Left colon (tissue), 2 donors: ENCODE measurements at regions not wholly inside any gene's neighbourhood (a gene's known extent, or its start where the extent isn't known, plus 50 kb on each side); places are given as distances from the start of the nearest gene placed in this dataset.
A peak's percentile ranks its signal among the peaks of the same experiment; 100 is the strongest.

Experiments used
- ATAC-seq: fragments of 200-7000 bp; cut with Tn5 transposase; one replicate; pipeline ENCODE4 v1.9.1; 2020; ENCODE audit warnings: mild to moderate bottlenecking, moderate library complexity
- DNase-seq, 2 donors: peaks; one replicate each; pipeline ENCODE4 v3.0.0-alpha.2; 2020
- intact Hi-C, 2 donors: fragments of 100-400 bp; cut with DNase I in 1 of 2; cut with micrococcal nuclease in 1 of 2; formaldehyde crosslinking; loops; one replicate each; pipeline versions ENCODE4 v1.11.2 to v1.14.0; 2022; cut with DNase I, micrococcal nuclease
- donor health status: DM: no; HTN: no; CAD: no.
- donor health status: DM: yes; HTN: yes; CAD: no.

- no peak for ATAC-seq
- peak; percentile 7 to 44 for DNase-seq
- intact Hi-C loops: loop anchor here in 1 of 2 donors (10.0 kb wide), 1 partner anchor 148 kb away; no protein-coding TSS in a partner anchor
These were observed 85.8 kb upstream of the ZNF648 start for GRCh38 chr1:182147136-182147820.

DNA sequence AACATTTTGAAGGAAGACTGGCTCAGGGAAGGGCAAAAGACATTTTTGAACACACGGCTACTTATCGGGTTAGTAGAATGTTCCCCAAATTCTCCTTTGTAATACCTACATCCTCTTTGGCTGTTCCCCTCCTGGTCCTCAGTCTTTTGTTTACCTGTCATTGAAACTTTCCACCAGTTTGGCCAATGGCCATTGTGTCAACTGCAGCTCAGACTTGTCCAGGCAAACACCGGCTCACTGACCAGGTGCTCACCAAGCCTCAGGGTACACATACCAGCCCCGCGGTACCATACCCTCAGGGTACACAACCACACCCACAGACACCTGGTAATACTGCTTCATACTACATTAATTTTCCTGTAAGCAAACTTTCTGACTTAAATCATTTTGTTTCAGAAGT lies 84.8 kb upstream of the ZNF648 start:
- intact Hi-C loops: loop anchor here in 1 of 2 donors (10.0 kb wide), 1 partner anchor 149 kb away; no protein-coding TSS in a partner anchor
- ATAC-seq (peak; percentile 70), DNase-seq (peak; percentile 36 to 65)

- DNase-seq (no peak), ATAC-seq (no peak)
- intact Hi-C loops: loop anchor here in 1 of 2 donors (10.0 kb wide), 1 partner anchor 149 kb away; no protein-coding TSS in a partner anchor
These were observed 83.9 kb upstream of the ZNF648 start for GRCh38 chr1:182145441-182145840.

DNA sequence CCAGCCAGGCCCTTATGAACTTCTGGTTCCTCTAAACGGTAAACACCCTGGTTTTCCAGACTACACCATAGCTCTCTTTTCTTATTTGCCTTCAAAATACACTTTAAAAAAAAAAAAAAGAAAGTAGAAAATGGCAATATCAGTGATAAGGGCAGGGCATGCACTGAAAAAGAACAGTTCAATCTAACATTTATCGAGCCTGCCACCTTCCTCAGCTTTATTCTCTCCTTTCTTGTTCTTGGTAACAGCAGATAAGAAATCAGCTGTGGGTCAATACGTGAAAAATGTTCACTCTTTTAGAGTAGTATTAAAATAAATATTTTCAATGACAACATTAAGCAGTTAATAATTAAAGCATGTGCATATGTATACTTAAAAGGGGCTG lies 83.1 kb upstream of the ZNF648 start:
- DNase-seq (no peak), ATAC-seq (no peak)
- intact Hi-C loops: loop anchor here in 1 of 2 donors (5.0 to 10.0 kb wide), 2 partner anchors 150 to 253 kb away; no protein-coding TSS in a partner anchor

- ATAC-seq (peak; percentile 64), DNase-seq (peak; percentile 42 to 83)
- intact Hi-C loops: loop anchor here in 1 of 2 donors (5.0 to 10.0 kb wide), 2 partner anchors 151 to 253 kb away; no protein-coding TSS in a partner anchor
These were observed 82.5 kb upstream of the ZNF648 start for GRCh38 chr1:182143825-182144645.

GRCh38 chr1:182143154-182143657 lies 81.7 kb upstream of the ZNF648 start:
- DNase-seq (peak; percentile 87 to 96), ATAC-seq (peak; percentile 79)
- intact Hi-C loops: loop anchor here in 1 of 2 donors (5.0 to 10.0 kb wide), 2 partner anchors 152 to 254 kb away; no protein-coding TSS in a partner anchor

DNA sequence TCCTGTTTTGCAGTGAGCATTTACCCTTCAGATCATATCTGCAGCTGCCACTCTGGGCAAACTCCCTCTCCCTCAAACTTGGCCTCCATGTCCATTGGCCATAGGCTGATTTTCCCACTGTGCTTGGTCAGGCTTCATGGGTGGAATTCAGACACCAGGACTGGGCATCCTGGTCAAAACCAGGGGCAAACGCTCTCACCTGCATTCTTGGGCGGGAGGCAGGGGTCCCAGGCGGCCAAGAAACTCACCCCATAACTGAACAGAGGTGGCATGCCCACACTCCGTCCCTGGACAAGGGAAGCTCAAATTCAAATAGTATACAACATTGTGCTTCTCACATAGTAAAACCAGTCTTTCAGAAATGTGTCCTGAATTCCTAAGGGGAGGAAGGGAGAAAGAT lies 81.1 kb upstream of the ZNF648 start:
- ATAC-seq (no peak), DNase-seq (no peak)
- intact Hi-C loops: loop anchor here in 1 of 2 donors (5.0 to 10.0 kb wide), 2 partner anchors 152 to 255 kb away; no protein-coding TSS in a partner anchor

- DNase-seq (no peak), ATAC-seq (no peak)
- intact Hi-C loops: loop anchor here in 1 of 2 donors (5.0 to 10.0 kb wide), 2 partner anchors 154 to 256 kb away; no protein-coding TSS in a partner anchor
These were observed 79.5 kb upstream of the ZNF648 start for GRCh38 chr1:182141040-182141439.

GRCh38 chr1:182139496-182139895 lies 78.0 kb upstream of the ZNF648 start:
- DNase-seq: no peak
- intact Hi-C loops: no loop called here
- ATAC-seq: no peak

GRCh38 chr1:182137546-182137945 lies 76.0 kb upstream of the ZNF648 start:
- no peak for DNase-seq
- ATAC-seq: no peak
- intact Hi-C loops: no loop called here

GRCh38 chr1:182135946-182136345 lies 74.4 kb upstream of the ZNF648 start:
- no peak for DNase-seq
- intact Hi-C loops: no loop called here
- ATAC-seq: no peak

DNA sequence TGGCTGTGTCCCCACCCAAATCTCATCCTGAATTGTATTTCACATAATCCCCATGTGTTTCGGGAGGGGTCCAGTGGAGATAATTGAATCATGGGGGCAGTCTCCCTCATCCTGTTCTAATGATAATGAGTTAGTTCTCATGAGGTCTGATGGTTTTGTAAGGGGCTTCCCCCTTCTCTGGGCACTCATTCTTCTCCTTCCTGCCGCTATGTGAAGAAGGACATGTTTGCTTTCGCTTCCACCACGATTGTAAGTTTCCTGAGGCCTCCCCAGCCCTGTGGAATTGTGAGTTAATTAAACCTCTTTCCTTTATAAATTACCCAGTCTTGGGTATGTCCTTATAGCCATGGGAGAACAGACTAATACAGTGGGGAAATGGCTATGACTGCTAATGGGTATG lies 72.7 kb upstream of the ZNF648 start:
- intact Hi-C loops: no loop called here
- ATAC-seq (no peak), DNase-seq (no peak)

- intact Hi-C loops: no loop called here
- DNase-seq (no peak), ATAC-seq (no peak)
These were observed 71.7 kb upstream of the ZNF648 start for GRCh38 chr1:182133181-182133580.

DNA sequence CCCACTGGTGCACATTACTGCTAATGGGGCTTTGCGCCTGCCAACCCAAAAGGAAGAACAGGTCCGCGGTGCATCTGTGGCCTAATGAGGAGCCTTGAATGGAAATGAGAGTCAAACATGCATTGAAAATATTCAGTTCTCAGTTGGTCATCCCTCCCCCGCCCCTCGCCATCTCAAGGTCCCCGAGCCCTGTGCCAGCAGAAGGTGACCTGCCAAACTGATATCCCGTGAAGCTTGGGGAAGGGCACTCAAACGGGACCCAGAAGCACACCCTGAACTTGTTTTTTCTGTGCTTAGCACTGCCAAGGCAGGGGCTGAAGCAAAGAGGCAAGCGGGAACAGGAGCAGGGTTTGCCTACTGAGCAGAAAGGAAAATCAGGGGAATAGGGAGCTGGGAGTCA lies 67.9 kb upstream of the ZNF648 start:
- DNase-seq (no peak), ATAC-seq (no peak)
- intact Hi-C loops: no loop called here

DNA sequence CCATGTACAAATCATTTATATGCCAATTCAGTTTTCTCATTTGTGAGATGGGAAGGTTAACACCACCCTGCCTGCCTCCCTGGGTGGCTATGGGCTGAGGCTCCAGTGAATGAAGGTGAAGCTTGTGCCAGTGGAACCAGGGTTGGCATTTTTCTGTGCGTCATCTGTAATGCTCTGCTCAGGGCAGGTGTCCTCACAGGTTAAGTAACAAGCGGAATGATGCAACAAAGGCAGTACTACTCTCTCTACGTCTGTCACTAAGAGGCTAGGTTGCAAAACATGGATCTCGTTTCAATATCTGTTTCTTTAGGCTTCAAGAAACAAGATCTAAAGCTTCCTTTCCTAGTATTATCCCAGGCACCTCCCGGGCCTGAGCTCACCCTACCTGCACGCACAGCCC lies 67.0 kb upstream of the ZNF648 start:
- ATAC-seq (no peak), DNase-seq (no peak)
- intact Hi-C loops: no loop called here

GRCh38 chr1:182127656-182128055 lies 66.1 kb upstream of the ZNF648 start:
- no peak for ATAC-seq
- no peak for DNase-seq
- intact Hi-C loops: no loop called here

DNA sequence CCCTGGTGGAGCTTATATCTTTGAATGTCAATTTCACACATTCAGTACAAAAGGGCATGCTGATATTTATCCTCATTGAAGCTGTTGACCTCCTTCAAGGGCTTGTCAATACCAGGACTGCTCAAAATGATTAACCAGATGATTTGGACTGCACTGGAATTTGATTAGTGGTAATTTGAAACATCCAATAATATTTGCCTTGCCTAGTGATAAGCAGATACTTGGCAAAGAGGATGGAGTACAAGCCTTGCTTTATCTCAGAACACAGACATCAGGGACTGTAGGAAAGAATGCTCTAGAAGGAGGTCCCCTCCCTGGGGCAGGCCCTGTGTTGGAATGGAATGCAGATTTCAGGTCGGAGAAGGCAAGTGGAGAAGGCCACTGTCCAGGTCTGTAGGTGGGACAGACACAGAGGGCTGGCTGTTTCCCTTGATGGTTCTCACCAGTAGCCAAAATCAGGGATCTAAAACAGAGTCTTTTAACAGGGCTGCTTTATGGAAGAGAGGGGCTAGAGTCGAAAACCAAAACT lies 64.8 kb upstream of the ZNF648 start:
- ATAC-seq (no peak), DNase-seq (no peak)
- intact Hi-C loops: no loop called here

DNA sequence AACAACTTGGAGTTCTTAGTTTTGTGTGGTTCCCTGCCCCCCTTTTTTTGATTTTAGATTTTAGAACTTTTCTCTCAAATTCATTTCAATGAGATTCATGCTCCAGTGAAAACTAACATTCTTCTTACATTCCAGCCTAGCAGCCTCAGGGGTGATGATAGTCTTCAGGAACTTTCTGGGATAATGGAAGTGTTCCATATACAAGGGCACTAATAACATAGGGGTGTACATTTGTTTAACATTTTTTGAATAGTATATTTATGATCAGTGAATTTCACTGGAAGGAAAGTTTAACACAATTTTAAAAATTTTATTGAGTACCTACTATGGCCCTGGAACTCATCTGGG lies 61.4 kb upstream of the ZNF648 start:
- no peak for DNase-seq
- no peak for ATAC-seq

DNA sequence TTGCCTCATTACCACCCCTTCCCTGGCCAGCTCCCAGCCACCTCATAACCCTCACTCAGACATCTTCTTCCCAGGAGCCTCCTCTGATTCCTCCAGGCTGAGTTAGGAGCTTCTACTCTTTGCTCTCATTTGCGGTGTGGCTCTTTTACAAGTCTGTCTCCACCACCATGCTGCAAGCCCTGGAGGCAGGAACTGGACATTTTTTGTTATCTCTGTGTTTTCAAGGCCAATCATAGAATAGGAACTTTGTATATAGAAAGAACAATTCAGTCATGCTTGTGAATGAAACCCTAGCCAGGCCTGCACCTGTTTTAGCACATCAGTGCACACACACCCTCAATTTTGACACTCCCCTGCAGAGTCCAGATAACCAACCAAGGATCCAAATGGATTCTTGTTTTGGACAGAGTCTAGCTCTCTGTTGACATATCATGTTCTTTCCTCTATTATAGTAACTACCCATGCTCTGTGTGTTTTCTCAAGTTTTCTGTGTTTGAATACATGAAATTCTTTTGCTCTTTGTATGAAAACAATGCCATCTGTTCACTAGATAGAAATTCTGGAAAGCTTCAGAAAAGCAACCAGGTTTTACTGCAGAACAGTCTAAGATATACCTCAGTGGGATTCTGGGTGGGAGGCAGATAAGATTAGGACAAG lies 60.9 kb upstream of the ZNF648 start:
- DNase-seq (no peak), ATAC-seq (peak; percentile 26)
- intact Hi-C loops: no loop called here

More for the DNA sequence above, 61.4 kb upstream of the ZNF648 start:
- intact Hi-C loops: no loop called here
